Gastrocnemius medialis (tissue), 4 donors: ENCODE measurements at regions not wholly inside any gene's neighbourhood (a gene's known extent, or its start where the extent isn't known, plus 50 kb on each side); places are given as distances from the start of the nearest gene placed in this dataset.

Source experiments
- POLR2A ChIP-seq, 2 donors: fragments of 450-650 bp; IDR thresholded peaks; one replicate each; pipeline ENCODE4 v1.6.1; 2017; ENCODE audit warnings: antibody characterized with exemption in 2 of 2, mild to moderate bottlenecking in 2 of 2, moderate library complexity in 2 of 2
- TF ChIP-seq, protein P1 (sequence below), 5 experiments: fragments of 450-650 bp in 3 of 5; fragments of 200-600 bp in 2 of 5; sonication (generic) in 2 of 5; IDR thresholded peaks in 4 of 5; conservative IDR thresholded peaks in 1 of 5; 1 replicate in 4 of 5; 2 replicates in 1 of 5; pipeline ENCODE4 v1.5.1; 2016 to 2019; ENCODE audit warnings: antibody characterized with exemption in 5 of 5, mild to moderate bottlenecking in 3 of 5, moderate library complexity in 3 of 5

DNA sequence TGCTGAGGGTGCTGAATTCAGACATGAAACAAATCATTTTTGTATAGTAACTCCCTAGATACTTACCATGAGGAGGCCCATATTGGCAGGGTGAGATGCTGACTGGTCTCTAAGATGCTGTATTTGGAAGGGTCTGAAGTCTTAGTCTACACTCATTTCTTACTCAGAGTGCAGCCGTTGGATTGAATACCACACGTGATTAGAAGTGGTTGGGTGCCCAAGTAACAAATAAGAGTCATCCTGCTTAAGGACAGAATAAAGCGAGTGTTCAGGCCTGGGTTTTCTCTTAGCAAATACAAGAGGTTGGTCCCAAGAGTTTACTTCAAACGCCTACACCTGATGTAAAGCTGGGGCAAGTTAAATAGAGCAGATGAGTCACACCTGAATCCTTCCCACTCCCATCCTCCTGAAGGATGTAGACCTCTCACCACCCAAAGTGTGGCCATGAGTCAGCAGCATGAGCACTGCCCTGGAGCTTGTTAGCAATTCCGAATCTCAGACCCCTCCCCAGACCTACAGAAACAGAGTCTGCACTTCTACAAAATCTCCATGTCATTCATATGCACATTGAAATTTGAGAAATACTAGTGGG, 284.6 kb upstream of the CDH5 start:
- TF ChIP-seq, protein P1, sequence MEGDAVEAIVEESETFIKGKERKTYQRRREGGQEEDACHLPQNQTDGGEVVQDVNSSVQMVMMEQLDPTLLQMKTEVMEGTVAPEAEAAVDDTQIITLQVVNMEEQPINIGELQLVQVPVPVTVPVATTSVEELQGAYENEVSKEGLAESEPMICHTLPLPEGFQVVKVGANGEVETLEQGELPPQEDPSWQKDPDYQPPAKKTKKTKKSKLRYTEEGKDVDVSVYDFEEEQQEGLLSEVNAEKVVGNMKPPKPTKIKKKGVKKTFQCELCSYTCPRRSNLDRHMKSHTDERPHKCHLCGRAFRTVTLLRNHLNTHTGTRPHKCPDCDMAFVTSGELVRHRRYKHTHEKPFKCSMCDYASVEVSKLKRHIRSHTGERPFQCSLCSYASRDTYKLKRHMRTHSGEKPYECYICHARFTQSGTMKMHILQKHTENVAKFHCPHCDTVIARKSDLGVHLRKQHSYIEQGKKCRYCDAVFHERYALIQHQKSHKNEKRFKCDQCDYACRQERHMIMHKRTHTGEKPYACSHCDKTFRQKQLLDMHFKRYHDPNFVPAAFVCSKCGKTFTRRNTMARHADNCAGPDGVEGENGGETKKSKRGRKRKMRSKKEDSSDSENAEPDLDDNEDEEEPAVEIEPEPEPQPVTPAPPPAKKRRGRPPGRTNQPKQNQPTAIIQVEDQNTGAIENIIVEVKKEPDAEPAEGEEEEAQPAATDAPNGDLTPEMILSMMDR (IDR thresholded peaks at IDR 0.05 in 4 of 5, conservative IDR thresholded peaks at IDR 0.05 in 1 of 5), result no peak
- TF ChIP-seq POLR2A (IDR thresholded peaks at IDR 0.05), result no peak
